ENCODE measurements at regions not wholly inside any gene's neighbourhood (a gene's known extent, or its start where the extent isn't known, plus 50 kb on each side); places are given as distances from the start of the nearest gene placed in this dataset.

- Histone ChIP-seq H3K4me1 (no peaks in the 10 kb centered on the region), H3K27ac (no peak overlapping the region), H3K4me3 (no peak overlapping the region), H3K27me3 (no peaks in the 10 kb centered on the region), H3K36me3 (no peaks in the 10 kb centered on the region), H3K9me3 (peaks cover 0 to 2% (median 0%) of the 10 kb centered on the region in 4 donors)
- TF ChIP-seq, protein P1, sequence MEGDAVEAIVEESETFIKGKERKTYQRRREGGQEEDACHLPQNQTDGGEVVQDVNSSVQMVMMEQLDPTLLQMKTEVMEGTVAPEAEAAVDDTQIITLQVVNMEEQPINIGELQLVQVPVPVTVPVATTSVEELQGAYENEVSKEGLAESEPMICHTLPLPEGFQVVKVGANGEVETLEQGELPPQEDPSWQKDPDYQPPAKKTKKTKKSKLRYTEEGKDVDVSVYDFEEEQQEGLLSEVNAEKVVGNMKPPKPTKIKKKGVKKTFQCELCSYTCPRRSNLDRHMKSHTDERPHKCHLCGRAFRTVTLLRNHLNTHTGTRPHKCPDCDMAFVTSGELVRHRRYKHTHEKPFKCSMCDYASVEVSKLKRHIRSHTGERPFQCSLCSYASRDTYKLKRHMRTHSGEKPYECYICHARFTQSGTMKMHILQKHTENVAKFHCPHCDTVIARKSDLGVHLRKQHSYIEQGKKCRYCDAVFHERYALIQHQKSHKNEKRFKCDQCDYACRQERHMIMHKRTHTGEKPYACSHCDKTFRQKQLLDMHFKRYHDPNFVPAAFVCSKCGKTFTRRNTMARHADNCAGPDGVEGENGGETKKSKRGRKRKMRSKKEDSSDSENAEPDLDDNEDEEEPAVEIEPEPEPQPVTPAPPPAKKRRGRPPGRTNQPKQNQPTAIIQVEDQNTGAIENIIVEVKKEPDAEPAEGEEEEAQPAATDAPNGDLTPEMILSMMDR (IDR thresholded peaks at IDR 0.05), result no peak
- TF ChIP-seq EP300 (IDR thresholded peaks at IDR 0.05), result no peak
- TF ChIP-seq POLR2AphosphoS5 (IDR thresholded peaks at IDR 0.05), result no peak
- no peak for TF ChIP-seq POLR2A (IDR thresholded peaks at IDR 0.05)
- WGBS, 2 donors, result 91% methylated on average over 6 of the region's 6 CpGs
- DNase-seq, result no peak
- ATAC-seq (ENCODE audit: low FRiP score in 2 of 2), result no peak
These were observed 219.7 kb upstream of the PLD5 start for GRCh38 chr1:242743983-242744780.

GRCh38 chr1:242738702-242739645 is 214.5 kb upstream of the PLD5 start:
- whole genome bisulfite sequencing, 2 donors, result 78 to 80% methylated on average over 9 of the region's 9 CpGs
- TF ChIP-seq POLR2A (IDR thresholded peaks at IDR 0.05) (no peak), EP300 (IDR thresholded peaks at IDR 0.05) (no peak), POLR2AphosphoS5 (IDR thresholded peaks at IDR 0.05) (no peak)
- TF ChIP-seq, protein P1 (IDR thresholded peaks at IDR 0.05), result no peak

DNA sequence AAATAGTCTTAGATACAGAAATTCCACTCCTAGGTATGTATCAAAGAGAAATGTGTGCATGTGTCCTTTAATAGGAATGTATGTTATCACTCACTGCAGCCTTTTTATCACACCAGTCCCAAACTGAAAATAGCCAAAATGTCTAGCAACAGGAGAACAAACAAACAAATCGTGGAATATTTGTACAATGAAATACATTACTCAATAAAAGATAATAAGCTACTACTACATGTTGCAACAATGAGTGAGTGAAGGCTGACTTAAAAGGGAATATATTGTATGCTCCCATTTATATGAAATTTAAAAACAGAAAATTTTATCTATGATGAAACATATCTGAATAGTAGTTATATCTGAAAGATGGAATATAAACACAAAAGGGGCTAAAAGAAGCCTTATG is 212.1 kb upstream of the PLD5 start:
- no peaks in the 10 kb centered on the region for H3K36me3 ChIP-seq
- no peak for DNase-seq
- TF ChIP-seq POLR2AphosphoS5 (IDR thresholded peaks at IDR 0.05), result no peak
- no peak for ATAC-seq (ENCODE audit: low FRiP score in 2 of 2)
- WGBS, 2 donors, result 33% methylated on average over 1 of the region's 1 CpG
- H3K9me3 ChIP-seq, result peaks cover 0 to 2% (median 0%) of the 10 kb centered on the region in 4 donors
- H3K27ac ChIP-seq, result no peak overlapping the region
- no peaks in the 10 kb centered on the region for H3K27me3 ChIP-seq
- no peak overlapping the region for H3K4me3 ChIP-seq
- no peaks in the 10 kb centered on the region for H3K4me1 ChIP-seq

More at GRCh38 chr1:242738702-242739645, 214.5 kb upstream of the PLD5 start:
- ATAC-seq (ENCODE audit: low FRiP score in 2 of 2) (no peak), DNase-seq (no peak)
- H3K4me1 ChIP-seq, result no peaks in the 10 kb centered on the region
- H3K27me3 ChIP-seq, result no peaks in the 10 kb centered on the region
- no peak overlapping the region for H3K4me3 ChIP-seq
- no peak overlapping the region for H3K27ac ChIP-seq
- H3K36me3 ChIP-seq, result no peaks in the 10 kb centered on the region
- peaks cover 0 to 2% (median 0%) of the 10 kb centered on the region in 4 donors for H3K9me3 ChIP-seq

DNA sequence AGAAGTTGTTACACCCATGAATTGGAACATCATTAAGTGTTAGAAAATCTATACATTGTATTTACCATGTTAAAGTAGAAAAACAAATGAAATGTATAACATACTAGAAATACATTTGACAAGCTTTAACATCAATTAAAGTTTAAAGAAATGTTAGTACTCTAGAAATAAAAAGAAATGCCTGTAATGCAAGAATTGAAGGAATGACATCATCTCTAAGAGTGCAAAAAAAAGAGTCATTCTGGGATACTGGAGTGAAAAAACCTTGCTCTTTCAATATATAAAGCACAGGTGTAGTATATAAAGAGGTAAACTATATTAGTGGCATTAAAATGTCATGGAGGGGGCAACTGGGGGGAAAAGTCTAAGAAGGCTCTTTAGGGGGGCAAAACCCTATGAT is 210.8 kb upstream of the PLD5 start:
- no peak for DNase-seq
- no peaks in the 10 kb centered on the region for H3K9me3 ChIP-seq
- no peak for ATAC-seq (ENCODE audit: low FRiP score in 2 of 2)

GRCh38 chr1:242731446-242731845 is 206.9 kb upstream of the PLD5 start:
- TF ChIP-seq POLR2A (IDR thresholded peaks at IDR 0.05) (no peak), POLR2AphosphoS5 (IDR thresholded peaks at IDR 0.05) (no peak), EP300 (IDR thresholded peaks at IDR 0.05) (no peak)
- TF ChIP-seq, protein P1 (IDR thresholded peaks at IDR 0.05), result no peak
- no peaks in the 10 kb centered on the region for H3K9me3 ChIP-seq
- no peak for ATAC-seq (ENCODE audit: low FRiP score in 2 of 2)
- H3K36me3 ChIP-seq, result no peaks in the 10 kb centered on the region
- no peak for DNase-seq
- H3K4me3 ChIP-seq, result no peak overlapping the region
- H3K27me3 ChIP-seq, result no peaks in the 10 kb centered on the region
- H3K27ac ChIP-seq, result no peak overlapping the region
- no peaks in the 10 kb centered on the region for H3K4me1 ChIP-seq

More for the DNA sequence above, 210.8 kb upstream of the PLD5 start:
- TF ChIP-seq EP300 (IDR thresholded peaks at IDR 0.05), result no peak
- TF ChIP-seq POLR2A (IDR thresholded peaks at IDR 0.05), result no peak
- TF ChIP-seq POLR2AphosphoS5 (IDR thresholded peaks at IDR 0.05), result no peak
- TF ChIP-seq, protein P1 (IDR thresholded peaks at IDR 0.05), result no peak
- Histone ChIP-seq H3K27me3 (no peaks in the 10 kb centered on the region), H3K4me1 (no peaks in the 10 kb centered on the region), H3K27ac (no peak overlapping the region), H3K36me3 (no peaks in the 10 kb centered on the region), H3K4me3 (no peak overlapping the region)

All from upper lobe of left lung (tissue), 6 donors.